GM23338 (cell line): ENCODE measurements at regions not wholly inside any gene's neighbourhood (a gene's known extent, or its start where the extent isn't known, plus 50 kb on each side); places are given as distances from the start of the nearest gene placed in this dataset.
A peak's percentile ranks its signal among the peaks of the same experiment; 100 is the strongest.

Experiments
- ATAC-seq: fragments of 200-7000 bp; cut with Tn5 transposase; 3 replicates; pipeline ENCODE4 v1.9.1; 2020
- DNase-seq: peaks from one replicate; pipeline ENCODE4 v3.0.0-alpha.2; 2015; ENCODE audit warnings: low spot score
- H2AFZ ChIP-seq: fragments of 200-600 bp; sonication (generic); 2 replicates; pipeline ENCODE4 v1.8.0; 2016; ENCODE audit warnings: antibody characterized with exemption, mild to moderate bottlenecking, moderate library complexity
- H3F3A ChIP-seq: fragments of 200-600 bp; sonication (generic); replicated peaks from 2 replicates; pipeline ENCODE4 v1.8.0; 2017; ENCODE audit warnings: antibody characterized with exemption, mixed run types, low read depth
- H3K27ac ChIP-seq: fragments of 200-600 bp; sonication (generic); 2 replicates; pipeline ENCODE4 v1.6.1; 2016; ENCODE audit warnings: low read depth
- H3K27me3 ChIP-seq: fragments of 200-600 bp; sonication (generic); 2 replicates; pipeline ENCODE4 v1.8.0; 2016; ENCODE audit warnings: mild to moderate bottlenecking, mixed run types, moderate library complexity; ENCODE audit not compliant: insufficient read depth
- H3K36me3 ChIP-seq: fragments of 200-600 bp; sonication (generic); 2 replicates; pipeline ENCODE4 v1.8.0; 2016; ENCODE audit warnings: mild to moderate bottlenecking; ENCODE audit not compliant: insufficient read depth
- H3K4me1 ChIP-seq: fragments of 200-600 bp; sonication (generic); 2 replicates; pipeline ENCODE4 v1.8.0; 2016; ENCODE audit warnings: mild to moderate bottlenecking, moderate library complexity; ENCODE audit not compliant: insufficient read depth
- H3K4me2 ChIP-seq: fragments of 200-600 bp; sonication (generic); 2 replicates; pipeline ENCODE4 v1.7.1; 2017; ENCODE audit warnings: mixed run types
- H3K4me3 ChIP-seq: fragments of 200-600 bp; sonication (generic); 2 replicates; pipeline ENCODE4 v1.6.1; 2016; ENCODE audit warnings: mixed run types
- H3K79me2 ChIP-seq: fragments of 200-600 bp; sonication (generic); replicated peaks from 2 replicates; pipeline ENCODE4 v1.8.0; 2017; ENCODE audit warnings: mild to moderate bottlenecking; ENCODE audit not compliant: insufficient read depth
- H3K9me2 ChIP-seq: fragments of 200-600 bp; sonication (generic); 2 replicates; pipeline ENCODE4 v1.8.0; 2017; ENCODE audit not compliant: insufficient read depth
- H4K20me1 ChIP-seq: fragments of 200-600 bp; sonication (generic); replicated peaks from 2 replicates; pipeline ENCODE4 v1.8.0; 2017; ENCODE audit warnings: mild to moderate bottlenecking; ENCODE audit not compliant: insufficient read depth
- H3K27ac Mint-ChIP-seq: 2 replicates; pipeline ENCODE4 v1.8.0; 2020; ENCODE audit warnings: inconsistent platforms, mild to moderate bottlenecking, moderate library complexity, mixed read lengths
- H3K27me3 Mint-ChIP-seq: 3 replicates; pipeline ENCODE4 v1.8.0; 2022; ENCODE audit warnings: low read depth, mild to moderate bottlenecking, moderate library complexity, mixed read lengths, inconsistent platforms; ENCODE audit not compliant: insufficient read depth, poor library complexity
- H3K36me3 Mint-ChIP-seq: 3 replicates; pipeline ENCODE4 v1.8.0; 2021; ENCODE audit warnings: low read depth, mild to moderate bottlenecking, inconsistent platforms, moderate library complexity, mixed read lengths
- H3K4me1 Mint-ChIP-seq: 3 replicates; pipeline ENCODE4 v1.8.0; 2020; ENCODE audit warnings: mild to moderate bottlenecking, inconsistent platforms, mixed read lengths
- H3K4me3 Mint-ChIP-seq: 3 replicates; pipeline ENCODE4 v1.8.0; 2021; ENCODE audit warnings: moderate library complexity, mild to moderate bottlenecking, inconsistent platforms, mixed read lengths
- H3K9me3 Mint-ChIP-seq: 3 replicates; pipeline ENCODE4 v1.8.0; 2020; ENCODE audit warnings: moderate library complexity, mild to moderate bottlenecking, inconsistent platforms, mixed read lengths
- JUNB ChIP-seq: IDR thresholded peaks from one replicate; pipeline ENCODE4 v1.6.1; 2016; ENCODE audit warnings: antibody characterized with exemption; ENCODE audit not compliant: unreplicated experiment
- NANOG ChIP-seq: IDR thresholded peaks from 2 replicates; pipeline ENCODE4 v1.6.1; 2016; ENCODE audit warnings: antibody characterized with exemption, borderline replicate concordance
- POLR2AphosphoS5 ChIP-seq: IDR thresholded peaks from 2 replicates; pipeline ENCODE4 v1.6.1; 2016; ENCODE audit warnings: antibody characterized with exemption, low read depth
- REST ChIP-seq: IDR thresholded peaks from one replicate; pipeline ENCODE4 v1.6.1; 2018; ENCODE audit warnings: antibody characterized with exemption; ENCODE audit not compliant: unreplicated experiment
- STAT1 ChIP-seq: IDR thresholded peaks from one replicate; pipeline ENCODE4 v1.6.1; 2016; ENCODE audit warnings: antibody characterized with exemption; ENCODE audit not compliant: unreplicated experiment
- ZNF462 ChIP-seq: fragments of 250-450 bp; sonication (Bioruptor Pico); IDR thresholded peaks from 2 replicates; pipeline ENCODE4 v1.5.0; 2020; ENCODE audit warnings: mild to moderate bottlenecking, moderate library complexity
- TF ChIP-seq, protein P1 (sequence below), 2 experiments: fragments of 200-600 bp in 1 of 2; sonication (generic) in 1 of 2; conservative IDR thresholded peaks; 2 replicates each; pipeline versions ENCODE4 v1.5.1 to v1.6.1; 2016 to 2017; ENCODE audit warnings: antibody characterized with exemption in 2 of 2, low read depth in 2 of 2, mild to moderate bottlenecking in 2 of 2, moderate library complexity in 1 of 2
- TF ChIP-seq, protein P2 (sequence below): IDR thresholded peaks from 2 replicates; pipeline ENCODE4 v1.6.1; 2016; ENCODE audit warnings: antibody characterized with exemption

DNA sequence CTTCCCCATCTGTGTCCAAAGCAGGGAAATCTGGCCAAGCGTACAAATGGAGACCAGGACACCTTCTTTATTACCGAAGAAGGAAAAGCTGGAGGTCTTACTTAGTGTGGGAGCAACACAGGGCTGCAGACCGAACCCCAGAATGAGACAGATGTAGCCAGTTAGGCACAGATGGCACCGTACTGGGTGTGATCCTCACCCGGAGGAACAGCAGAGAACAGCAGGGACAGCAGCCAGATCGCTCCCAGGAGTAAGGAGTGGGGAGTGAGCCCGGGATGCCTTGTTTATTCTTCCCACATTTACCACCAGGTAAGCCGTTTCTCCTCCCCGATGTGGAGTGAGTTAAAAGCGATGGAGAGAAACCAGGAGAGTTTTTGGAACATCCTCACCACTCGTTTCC lies 150.7 kb upstream of the SPRED2 start:
- no peaks in the 10 kb centered on the region for H3K79me2 ChIP-seq
- H3K27me3 ChIP-seq, result no peaks in the 10 kb centered on the region
- H3K36me3 ChIP-seq, result no peaks in the 10 kb centered on the region
- H3K9me3 Mint-ChIP-seq, result no peaks in the 10 kb centered on the region; the same call in 2 of the 3 replicates
- peak; percentile 37; the same call in 1 of the 3 replicates for ATAC-seq
- H3F3A ChIP-seq, result no peaks in the 10 kb centered on the region
- H4K20me1 ChIP-seq, result no peaks in the 10 kb centered on the region
- DNase-seq, result no peak
- no peak for TF ChIP-seq POLR2AphosphoS5
- no peak for TF ChIP-seq JUNB
- no peak for TF ChIP-seq ZNF462 (CRISPR knock-in tag)
- no peak overlapping the region for H3K4me3 Mint-ChIP-seq
- H3K36me3 Mint-ChIP-seq, result no peaks in the 10 kb centered on the region
- peaks cover 2% of the 10 kb centered on the region for H3K27me3 Mint-ChIP-seq
- H3K27ac ChIP-seq, result no peak overlapping the region
- H3K4me1 ChIP-seq, result 0 out of 2 replicates have a peak, but pooled peaks cover 5% of the 10 kb centered on the region
- peak overlapping the region; percentile 28; the same call in 1 of the 2 replicates for H2AFZ ChIP-seq
- no peak overlapping the region for H3K27ac Mint-ChIP-seq
- H3K9me2 ChIP-seq, result peaks cover 3% of the 10 kb centered on the region; the same call in 1 of the 2 replicates
- H3K4me2 ChIP-seq, result no peak overlapping the region
- peaks cover 10% of the 10 kb centered on the region for H3K4me1 Mint-ChIP-seq
- no peak overlapping the region for H3K4me3 ChIP-seq

DNA sequence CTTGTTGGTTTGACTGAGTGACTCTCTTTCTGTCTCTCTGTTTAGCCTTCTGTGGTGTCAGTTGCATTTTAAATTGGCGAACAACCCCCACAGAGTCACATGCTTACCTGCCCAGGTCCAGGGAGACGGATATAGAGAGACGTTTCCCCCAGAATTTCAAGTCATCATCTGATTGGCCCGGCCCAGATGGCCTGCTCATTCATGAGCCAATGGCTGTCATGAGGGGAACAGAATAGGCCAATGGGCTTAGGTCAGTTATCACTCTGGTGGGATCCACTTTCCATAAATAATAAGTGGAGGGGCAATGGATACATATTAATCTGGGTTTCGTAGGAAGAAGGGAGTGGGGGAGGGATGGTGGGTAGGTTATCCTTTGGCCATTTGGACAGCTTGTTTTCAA lies 150.0 kb upstream of the SPRED2 start:
- Histone ChIP-seq H2AFZ (no peak overlapping the region), H4K20me1 (no peaks in the 10 kb centered on the region), H3F3A (no peaks in the 10 kb centered on the region), H3K4me1 (0 out of 2 replicates have a peak, but pooled peaks cover 5% of the 10 kb centered on the region), H3K27ac (no peak overlapping the region), H3K4me3 (no peak overlapping the region), H3K4me2 (no peak overlapping the region), H3K36me3 (no peaks in the 10 kb centered on the region), H3K79me2 (no peaks in the 10 kb centered on the region), H3K27me3 (no peaks in the 10 kb centered on the region), H3K9me2 (peaks cover 3% of the 10 kb centered on the region; the same call in 1 of the 2 replicates)
- no peaks in the 10 kb centered on the region for H3K36me3 Mint-ChIP-seq
- H3K9me3 Mint-ChIP-seq, result no peaks in the 10 kb centered on the region; the same call in 2 of the 3 replicates
- no peak overlapping the region for H3K4me3 Mint-ChIP-seq
- no peak for ATAC-seq
- peaks cover 10% of the 10 kb centered on the region for H3K4me1 Mint-ChIP-seq
- no peak overlapping the region for H3K27ac Mint-ChIP-seq
- DNase-seq, result no peak
- peaks cover 2% of the 10 kb centered on the region for H3K27me3 Mint-ChIP-seq
- TF ChIP-seq, protein P1, sequence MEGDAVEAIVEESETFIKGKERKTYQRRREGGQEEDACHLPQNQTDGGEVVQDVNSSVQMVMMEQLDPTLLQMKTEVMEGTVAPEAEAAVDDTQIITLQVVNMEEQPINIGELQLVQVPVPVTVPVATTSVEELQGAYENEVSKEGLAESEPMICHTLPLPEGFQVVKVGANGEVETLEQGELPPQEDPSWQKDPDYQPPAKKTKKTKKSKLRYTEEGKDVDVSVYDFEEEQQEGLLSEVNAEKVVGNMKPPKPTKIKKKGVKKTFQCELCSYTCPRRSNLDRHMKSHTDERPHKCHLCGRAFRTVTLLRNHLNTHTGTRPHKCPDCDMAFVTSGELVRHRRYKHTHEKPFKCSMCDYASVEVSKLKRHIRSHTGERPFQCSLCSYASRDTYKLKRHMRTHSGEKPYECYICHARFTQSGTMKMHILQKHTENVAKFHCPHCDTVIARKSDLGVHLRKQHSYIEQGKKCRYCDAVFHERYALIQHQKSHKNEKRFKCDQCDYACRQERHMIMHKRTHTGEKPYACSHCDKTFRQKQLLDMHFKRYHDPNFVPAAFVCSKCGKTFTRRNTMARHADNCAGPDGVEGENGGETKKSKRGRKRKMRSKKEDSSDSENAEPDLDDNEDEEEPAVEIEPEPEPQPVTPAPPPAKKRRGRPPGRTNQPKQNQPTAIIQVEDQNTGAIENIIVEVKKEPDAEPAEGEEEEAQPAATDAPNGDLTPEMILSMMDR (conservative IDR thresholded peaks at IDR 0.05; ENCODE audit: low read depth in 2 of 2), result no peak
- no peak for TF ChIP-seq NANOG
- TF ChIP-seq, protein P2, sequence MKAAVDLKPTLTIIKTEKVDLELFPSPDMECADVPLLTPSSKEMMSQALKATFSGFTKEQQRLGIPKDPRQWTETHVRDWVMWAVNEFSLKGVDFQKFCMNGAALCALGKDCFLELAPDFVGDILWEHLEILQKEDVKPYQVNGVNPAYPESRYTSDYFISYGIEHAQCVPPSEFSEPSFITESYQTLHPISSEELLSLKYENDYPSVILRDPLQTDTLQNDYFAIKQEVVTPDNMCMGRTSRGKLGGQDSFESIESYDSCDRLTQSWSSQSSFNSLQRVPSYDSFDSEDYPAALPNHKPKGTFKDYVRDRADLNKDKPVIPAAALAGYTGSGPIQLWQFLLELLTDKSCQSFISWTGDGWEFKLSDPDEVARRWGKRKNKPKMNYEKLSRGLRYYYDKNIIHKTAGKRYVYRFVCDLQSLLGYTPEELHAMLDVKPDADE, result no peak
- no peak for TF ChIP-seq JUNB
- no peak for TF ChIP-seq REST
- no peak for TF ChIP-seq STAT1
